ENCODE measurements at regions not wholly inside any gene's neighbourhood (a gene's known extent, or its start where the extent isn't known, plus 50 kb on each side); places are given as distances from the start of the nearest gene placed in this dataset.

- DNase-seq (ENCODE audit: low read depth), result no peak
- in situ Hi-C loops (cut with HindIII; ENCODE audit: low pct_unique_long_range_greater_than_20kb, low sequenced_read_pairs), result no loop called here
These were observed 127.1 kb downstream of the RIPK4 start for GRCh38 chr21:41639766-41640165.

DNA sequence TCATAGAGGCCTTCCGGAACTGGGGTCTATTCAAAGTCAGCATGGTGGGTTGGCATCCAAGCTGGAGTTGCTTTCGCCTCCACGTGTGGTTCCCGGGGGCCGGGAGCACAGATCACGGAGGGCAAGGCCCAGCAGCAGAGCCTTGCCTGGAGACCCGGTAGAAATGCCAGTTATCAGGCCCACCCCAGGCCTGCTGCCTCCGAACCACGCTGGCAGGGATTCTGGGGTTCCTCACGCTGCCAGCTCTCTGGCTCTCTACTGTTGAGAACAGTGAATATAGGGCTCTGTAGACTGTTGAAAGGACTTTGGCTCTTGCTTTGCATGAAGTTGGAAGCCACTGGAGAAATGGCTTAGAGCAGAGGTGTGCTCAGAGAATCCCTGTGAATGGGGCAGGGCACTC lies 127.5 kb downstream of the RIPK4 start:
- DNase-seq (ENCODE audit: low read depth), result no peak
- in situ Hi-C loops (cut with HindIII; ENCODE audit: low pct_unique_long_range_greater_than_20kb, low sequenced_read_pairs), result no loop called here

DNA sequence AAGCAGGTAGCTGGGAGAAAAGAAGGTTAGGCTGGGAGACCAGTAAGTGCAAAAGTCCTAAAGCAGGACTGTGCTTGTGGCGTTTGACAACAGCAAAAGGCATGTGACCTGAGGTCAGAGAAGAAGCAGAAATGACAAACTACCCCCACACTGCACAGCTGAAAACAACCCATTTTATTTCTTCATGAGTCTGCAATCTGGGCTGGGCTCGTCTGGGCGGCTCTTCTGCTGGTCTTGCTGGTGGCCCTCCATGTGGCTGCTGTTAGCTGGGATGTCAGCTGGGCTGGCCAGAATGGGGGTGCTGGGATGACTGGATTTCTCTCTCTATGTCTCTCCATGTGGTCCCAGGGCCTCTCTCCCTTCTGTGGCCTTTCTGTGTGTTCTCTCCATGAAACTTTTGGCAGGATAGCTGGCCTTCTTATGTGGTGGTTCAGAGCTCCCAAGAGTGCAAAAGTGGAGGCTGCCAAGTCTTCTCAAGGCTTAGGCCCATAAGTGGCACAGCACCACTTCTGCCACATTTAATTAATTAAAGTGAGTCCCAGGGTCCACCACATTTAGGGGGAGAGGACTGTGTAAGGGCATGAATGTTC lies 128.6 kb downstream of the RIPK4 start:
- in situ Hi-C loops (cut with HindIII; ENCODE audit: low pct_unique_long_range_greater_than_20kb, low sequenced_read_pairs), result no loop called here
- DNase-seq (ENCODE audit: low read depth), result no peak

DNA sequence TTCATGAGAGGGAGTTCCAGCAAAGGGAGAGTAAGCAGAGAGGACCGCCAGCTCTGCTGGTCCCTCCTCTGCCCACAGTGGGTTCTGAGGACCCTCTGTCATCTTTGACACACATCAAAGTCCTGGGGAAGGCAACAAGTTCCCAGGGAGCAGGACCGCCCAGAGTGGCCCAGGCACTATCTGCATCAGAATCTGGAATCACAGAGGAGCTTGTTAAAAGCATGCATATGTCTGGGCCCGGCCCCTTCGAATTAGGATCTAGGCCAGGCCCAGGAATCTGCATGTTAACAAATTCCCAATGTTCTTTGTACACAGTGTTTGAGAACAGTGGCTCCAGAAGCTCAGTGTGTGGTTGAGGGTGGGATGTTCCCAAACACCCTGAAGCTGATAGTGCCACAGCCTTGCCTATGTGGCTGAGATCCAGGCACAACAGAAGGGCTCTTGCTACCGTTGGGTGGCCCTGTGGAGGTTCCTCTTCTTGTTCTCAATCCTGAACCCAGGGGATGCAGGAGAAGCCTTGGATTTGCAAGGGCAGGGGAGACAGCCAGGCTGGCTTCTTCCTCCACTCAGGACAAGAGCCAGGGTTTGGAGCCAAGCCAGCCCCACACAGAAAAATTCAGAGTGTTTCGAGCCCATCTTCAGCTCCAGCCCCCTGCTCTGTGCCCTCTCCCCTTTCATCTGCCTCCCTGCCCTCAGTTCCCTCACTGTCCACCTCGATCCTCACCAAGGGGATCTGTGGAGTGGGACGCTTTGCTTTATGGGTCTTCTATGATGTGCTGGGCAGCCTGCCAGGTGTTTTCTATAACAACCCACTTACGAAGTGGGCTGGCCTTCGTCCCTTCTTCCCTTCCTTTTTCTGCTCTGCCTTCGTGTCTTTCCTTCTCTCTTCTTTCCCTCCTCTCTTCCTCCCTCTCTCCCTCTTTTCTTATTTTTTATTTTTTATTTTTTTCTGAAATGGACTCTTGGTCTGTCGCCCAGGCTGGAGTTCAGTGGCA lies 129.0 kb upstream of the TMPRSS2 start:
- in situ Hi-C loops (cut with HindIII; ENCODE audit: low pct_unique_long_range_greater_than_20kb, low sequenced_read_pairs), result no loop called here
- DNase-seq (ENCODE audit: low read depth), result no peak

DNA sequence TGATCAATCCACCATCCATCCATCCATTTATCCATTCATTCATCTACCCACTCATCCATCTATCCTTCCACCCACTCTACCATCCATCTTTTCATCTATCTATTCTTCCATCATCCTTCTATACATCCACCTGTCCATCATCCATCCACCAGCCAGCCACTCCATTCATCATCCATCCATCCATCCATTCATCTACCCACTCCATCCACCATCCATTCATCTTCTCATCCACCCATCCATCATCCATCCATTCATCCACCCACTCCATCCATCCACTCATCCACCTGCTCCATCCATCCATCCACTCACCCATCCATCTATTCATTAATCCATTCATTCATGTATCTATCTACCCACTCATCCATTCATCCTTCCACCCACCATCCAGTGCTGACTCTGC lies 127.9 kb upstream of the TMPRSS2 start:
- DNase-seq (ENCODE audit: low read depth), result no peak
- in situ Hi-C loops (cut with HindIII; ENCODE audit: low pct_unique_long_range_greater_than_20kb, low sequenced_read_pairs), result no loop called here

DNA sequence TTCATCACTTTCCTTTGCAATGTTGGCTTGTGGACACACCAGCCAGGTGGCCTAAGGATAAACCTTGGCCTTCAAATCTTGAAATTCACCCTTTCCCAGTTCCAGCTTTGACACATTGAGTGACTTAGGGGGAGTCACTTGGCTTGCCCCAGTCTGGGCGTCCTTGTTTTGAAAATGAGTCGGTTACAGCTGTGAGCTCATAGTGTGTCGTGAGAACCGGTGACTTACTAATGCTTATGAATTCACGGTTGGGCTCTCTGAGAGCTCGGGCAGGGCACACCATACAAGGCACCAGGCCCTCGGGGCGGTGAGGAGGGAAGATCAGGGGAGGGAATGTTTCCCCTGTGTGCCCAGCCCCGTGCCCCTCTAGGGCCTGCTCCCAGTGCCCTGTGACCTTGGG lies 126.9 kb upstream of the TMPRSS2 start:
- in situ Hi-C loops (cut with HindIII; ENCODE audit: low pct_unique_long_range_greater_than_20kb, low sequenced_read_pairs), result no loop called here
- DNase-seq (ENCODE audit: low read depth), result peak; percentile 73

DNA sequence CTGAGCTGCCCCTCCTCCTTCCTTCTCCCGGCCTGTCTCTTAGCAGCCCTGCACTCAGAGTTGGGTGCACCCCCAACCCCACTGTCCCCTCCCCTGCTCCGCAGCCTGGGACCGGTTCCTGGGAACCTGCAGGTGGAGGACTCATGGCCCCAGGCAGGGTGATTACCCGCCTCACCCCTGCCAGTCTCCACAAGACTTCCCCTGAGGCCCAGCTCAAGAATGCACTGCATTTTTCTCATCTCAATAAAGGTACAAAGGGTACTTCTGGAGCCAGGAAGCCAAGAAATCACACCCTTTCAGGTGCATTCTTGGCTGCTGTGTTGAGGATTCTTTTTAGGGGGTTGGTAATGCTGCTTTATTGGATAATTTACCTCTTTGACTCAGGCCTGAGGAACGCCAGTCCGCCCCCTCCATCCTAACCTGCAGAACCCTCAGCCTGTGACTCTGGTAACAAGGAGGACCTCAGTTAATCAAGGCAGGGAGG lies 126.3 kb upstream of the TMPRSS2 start:
- DNase-seq (ENCODE audit: low read depth), result peak; percentile 46
- in situ Hi-C loops (cut with HindIII; ENCODE audit: low pct_unique_long_range_greater_than_20kb, low sequenced_read_pairs), result no loop called here

DNA sequence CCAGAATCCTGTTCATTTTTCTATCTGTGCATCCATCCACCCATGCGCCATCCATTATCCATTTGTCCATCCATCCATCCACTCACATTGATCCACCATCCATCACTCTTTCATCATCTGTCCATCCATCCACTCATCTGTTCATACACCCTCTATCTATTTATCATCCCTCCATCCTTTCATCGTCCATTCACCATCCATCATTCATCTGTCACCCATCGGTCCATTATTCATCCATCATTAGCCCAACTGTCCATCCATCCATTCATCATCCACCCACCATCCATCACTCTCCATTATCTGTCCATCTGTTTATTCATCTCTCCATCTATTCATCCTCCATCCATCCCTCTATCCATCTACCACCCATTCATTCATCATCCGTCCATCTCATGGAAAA lies 125.7 kb upstream of the TMPRSS2 start:
- no peak for DNase-seq (ENCODE audit: low read depth)
- in situ Hi-C loops (cut with HindIII; ENCODE audit: low pct_unique_long_range_greater_than_20kb, low sequenced_read_pairs), result no loop called here

DNA sequence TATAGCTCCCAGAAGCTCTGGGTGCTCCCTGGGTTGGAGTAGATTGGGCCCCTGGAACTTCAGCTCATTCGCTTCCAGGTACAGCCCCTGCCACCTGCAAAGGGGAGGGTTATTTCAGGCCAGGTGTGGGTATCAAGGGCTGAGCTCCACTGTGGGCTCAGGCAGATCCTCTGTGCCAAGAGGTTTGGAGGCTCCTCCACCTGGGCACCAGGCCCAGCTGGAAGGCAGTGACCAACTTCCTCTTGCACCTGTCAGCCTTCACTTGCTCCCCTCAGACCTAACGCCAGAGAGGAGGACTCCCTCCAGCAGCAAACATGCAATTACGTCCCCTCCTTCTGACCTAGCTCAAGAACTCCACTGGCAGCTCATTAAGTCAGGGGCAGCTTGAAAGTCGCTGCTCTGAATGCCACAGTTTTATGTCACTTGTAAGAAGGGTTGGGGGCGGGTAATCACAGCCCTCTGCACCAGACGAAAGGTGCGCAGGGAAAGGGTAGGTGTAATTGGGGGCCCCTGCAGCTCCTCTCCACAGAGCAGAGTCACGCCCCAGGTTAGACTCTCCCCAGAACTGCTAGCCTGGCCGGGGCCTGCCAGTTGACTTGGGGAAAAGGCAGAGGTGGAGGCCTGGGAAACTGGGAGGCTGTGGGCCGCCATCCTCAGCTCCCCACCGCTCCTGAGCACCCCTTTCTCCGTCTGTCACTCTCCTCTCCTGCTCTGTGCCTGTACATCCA lies 125.0 kb upstream of the TMPRSS2 start:
- DNase-seq (ENCODE audit: low read depth), result no peak
- in situ Hi-C loops (cut with HindIII; ENCODE audit: low pct_unique_long_range_greater_than_20kb, low sequenced_read_pairs), result no loop called here

DNA sequence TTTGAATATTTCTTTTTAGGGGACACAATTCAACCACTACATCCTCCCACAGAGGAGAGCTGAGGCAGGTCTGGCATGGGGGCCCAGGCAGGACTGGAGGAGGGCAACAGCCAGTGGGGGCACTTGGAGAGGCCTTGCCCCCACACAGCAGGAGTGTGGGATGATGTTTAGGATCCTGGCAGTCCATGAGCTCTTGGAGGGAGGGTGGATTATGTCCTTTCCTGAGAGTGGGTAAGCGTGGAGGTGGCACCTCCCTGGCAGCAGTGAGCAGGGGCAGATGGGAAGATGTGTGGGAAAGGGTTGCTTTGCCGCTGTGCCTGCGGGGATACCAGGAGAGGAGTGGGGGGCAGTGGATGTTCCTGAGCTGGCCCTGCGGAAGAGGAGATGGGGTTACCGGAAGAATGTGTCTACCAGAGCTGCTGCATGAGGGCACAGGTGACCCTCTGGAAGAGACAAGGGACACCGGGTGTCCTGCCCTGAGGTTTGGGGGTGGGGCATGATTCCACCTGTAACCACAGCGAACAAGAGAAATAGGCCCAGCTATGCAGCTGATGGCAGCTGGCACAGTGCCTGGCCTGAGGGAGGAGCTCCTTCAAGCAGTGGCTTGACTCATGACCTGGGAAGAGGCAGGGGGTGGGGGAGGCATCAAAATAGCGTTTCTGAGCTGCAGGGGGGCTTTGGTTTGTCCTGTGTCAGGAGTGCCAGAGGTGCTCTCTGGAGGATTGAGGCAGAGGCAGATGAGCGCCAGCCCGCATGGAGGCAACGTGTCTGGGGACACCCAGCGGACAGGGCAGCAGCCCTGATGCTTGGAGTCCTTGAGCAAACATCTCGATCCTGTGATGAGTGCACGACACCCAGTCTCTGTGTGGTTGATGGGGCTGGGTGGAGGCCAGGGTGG lies 123.9 kb upstream of the TMPRSS2 start:
- in situ Hi-C loops (cut with HindIII; ENCODE audit: low pct_unique_long_range_greater_than_20kb, low sequenced_read_pairs), result no loop called here
- DNase-seq (ENCODE audit: low read depth), result peak; percentile 84

- in situ Hi-C loops (cut with HindIII; ENCODE audit: low pct_unique_long_range_greater_than_20kb, low sequenced_read_pairs), result no loop called here
- DNase-seq (ENCODE audit: low read depth), result no peak
These were observed 123.0 kb upstream of the TMPRSS2 start for GRCh38 chr21:41630917-41631316.

DNA sequence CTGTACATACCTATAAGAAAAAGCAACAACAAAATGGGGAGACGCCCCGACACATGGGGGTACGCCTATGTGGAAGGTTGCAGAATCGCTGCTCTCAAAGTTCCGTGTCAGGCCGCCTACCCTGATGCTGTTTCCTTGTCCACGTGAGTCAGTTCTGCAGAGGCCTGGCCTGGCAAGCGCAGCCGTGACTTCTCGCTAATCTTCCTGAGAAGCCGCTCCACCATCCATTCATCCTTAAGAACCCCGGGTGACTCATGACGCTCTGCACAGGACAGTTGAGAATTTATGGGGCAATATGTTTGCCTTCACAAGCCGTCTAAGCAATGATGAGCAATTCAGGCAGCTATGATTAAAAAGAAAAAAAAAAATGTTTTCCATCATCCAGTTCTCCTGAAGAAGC lies 122.3 kb upstream of the TMPRSS2 start:
- peak; percentile 94 for DNase-seq (ENCODE audit: low read depth)
- in situ Hi-C loops (cut with HindIII; ENCODE audit: low pct_unique_long_range_greater_than_20kb, low sequenced_read_pairs), result no loop called here

- in situ Hi-C loops (cut with HindIII; ENCODE audit: low pct_unique_long_range_greater_than_20kb, low sequenced_read_pairs), result no loop called here
- no peak for DNase-seq (ENCODE audit: low read depth)
These were observed 120.3 kb upstream of the TMPRSS2 start for GRCh38 chr21:41628256-41628655.

DNA sequence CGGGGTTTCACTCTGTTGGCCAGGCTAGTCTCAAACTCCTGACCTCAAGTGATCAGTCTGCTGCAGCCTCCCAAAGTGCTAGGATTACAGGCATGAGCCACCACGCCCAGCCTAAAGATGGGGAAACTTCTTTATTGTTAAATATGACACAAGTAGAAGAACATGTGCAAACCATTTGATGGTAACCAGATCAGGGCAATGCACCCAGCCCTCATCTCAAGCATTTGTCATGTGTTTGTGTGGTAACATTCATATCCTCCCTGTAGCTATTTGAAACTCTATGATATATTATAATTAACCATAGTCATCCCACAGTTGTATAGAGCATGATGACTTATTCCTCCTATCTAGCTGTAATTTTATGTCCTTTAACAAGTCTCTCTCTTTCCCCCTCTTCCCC lies 119.5 kb upstream of the TMPRSS2 start:
- DNase-seq (ENCODE audit: low read depth), result no peak
- in situ Hi-C loops (cut with HindIII; ENCODE audit: low pct_unique_long_range_greater_than_20kb, low sequenced_read_pairs), result no loop called here

DNA sequence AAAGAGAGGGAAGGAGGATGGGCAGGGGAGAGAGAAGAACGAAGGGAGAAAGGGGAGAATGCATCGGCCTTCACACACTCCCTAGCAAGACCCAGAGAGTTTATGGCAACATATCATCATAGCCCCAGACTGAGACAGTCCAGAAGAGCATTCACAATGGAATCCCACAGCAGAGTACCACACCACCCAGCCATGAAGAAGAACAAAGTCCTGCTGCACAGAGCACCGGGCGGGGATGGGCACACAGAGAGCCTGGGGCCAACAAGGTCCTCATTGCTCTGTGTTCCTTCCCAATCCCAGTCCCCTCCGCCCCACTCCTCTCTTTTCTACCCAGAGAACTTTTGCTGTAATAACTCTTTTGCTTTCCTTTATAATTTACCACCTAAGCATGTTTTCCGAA lies 118.1 kb upstream of the TMPRSS2 start:
- in situ Hi-C loops (cut with HindIII; ENCODE audit: low pct_unique_long_range_greater_than_20kb, low sequenced_read_pairs), result no loop called here
- no peak for DNase-seq (ENCODE audit: low read depth)

DNA sequence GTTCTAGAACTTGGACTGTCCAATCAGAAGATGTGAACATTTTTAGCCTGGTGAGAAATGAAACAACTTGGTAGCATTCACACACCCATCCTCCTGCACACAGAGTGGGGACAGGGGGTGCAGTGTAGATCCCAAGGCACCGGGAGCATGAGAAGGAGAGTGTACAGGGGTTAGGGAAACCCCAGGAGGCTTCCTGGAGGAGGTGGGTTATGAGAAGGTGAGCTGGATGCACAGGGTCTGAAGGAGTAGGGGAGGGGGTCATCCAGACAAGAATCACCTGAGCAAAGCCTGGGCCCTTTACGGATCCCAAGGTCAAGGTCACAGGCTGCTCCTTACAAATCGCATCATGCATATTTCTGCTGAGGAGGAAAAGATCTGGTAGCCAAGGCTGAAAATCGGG lies 117.5 kb upstream of the TMPRSS2 start:
- in situ Hi-C loops (cut with HindIII; ENCODE audit: low pct_unique_long_range_greater_than_20kb, low sequenced_read_pairs), result no loop called here
- DNase-seq (ENCODE audit: low read depth), result no peak

DNA sequence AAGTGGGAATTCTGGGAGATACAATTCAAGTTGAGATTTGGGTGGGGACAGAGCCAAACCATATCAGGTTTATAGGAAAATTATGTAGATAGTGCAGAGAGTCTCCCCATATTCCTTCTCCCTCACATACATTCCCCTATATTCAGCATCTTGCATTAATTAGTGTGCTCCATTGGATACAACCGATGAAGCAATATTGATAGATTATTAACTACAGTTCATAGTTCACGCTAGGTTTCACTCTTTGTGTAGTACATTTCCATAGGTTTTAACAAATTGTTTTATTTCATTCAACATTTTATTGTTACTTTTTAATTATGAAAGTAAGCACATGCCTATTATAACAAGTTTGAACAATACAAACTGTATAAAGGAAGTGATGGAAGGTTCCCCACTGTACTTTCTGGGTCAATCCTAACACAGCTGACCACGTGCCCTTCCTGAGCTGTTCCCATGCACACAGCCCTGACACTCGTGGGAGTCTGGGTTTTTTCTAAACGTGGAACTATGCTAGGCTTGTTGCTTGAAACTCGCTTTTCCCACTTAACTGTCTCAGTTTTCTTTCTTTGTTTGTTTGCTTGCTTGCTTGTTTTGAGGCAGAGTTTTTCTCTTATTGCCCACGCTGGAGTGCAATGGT lies 116.8 kb upstream of the TMPRSS2 start:
- no peak for DNase-seq (ENCODE audit: low read depth)
- in situ Hi-C loops (cut with HindIII; ENCODE audit: low pct_unique_long_range_greater_than_20kb, low sequenced_read_pairs), result loop anchor here (25.0 kb wide), 1 partner anchor 138 kb away; the partner anchor contains the start of gene RIPK4

All from Caki2 (cell line).